ENCODE measurements at regions not wholly inside any gene's neighbourhood (a gene's known extent, or its start where the extent isn't known, plus 50 kb on each side); places are given as distances from the start of the nearest gene placed in this dataset.
"Not testable (repeated sequence)": the region's sequence is repeated elsewhere in the genome, so short reads cannot be mapped to it uniquely, and the experiment has no call there.

DNA sequence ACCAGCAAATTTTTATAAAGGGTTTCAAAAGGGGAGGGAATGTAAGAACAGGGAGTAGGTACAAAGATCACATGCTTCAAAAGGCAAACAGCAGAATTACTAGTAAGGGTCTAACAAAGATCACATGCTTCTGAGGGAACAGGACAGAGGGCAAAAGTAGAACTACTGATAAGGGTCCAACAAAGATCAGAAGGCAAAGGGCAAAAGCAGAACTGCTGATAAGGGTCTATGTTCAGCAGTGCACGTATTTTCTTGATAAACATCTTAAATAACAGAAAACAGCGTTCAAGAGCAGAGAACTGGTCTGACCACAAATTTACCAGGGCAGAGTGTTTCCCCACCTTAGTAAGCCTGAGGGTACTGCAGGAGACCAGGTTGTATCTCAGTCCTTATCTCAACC, 469.5 kb upstream of the PIK3R1 start:
- H3K9me3 Mint-ChIP-seq, result peaks cover 12% of the 10 kb centered on the region
- ATAC-seq (ENCODE audit: low read depth) (no peak), DNase-seq (no peak)
- H3K27me3 Mint-ChIP-seq, result no peaks in the 10 kb centered on the region
- H3K27ac Mint-ChIP-seq, result no peak overlapping the region
- no peak overlapping the region for H3K4me3 Mint-ChIP-seq
- no peaks in the 10 kb centered on the region for H3K4me1 Mint-ChIP-seq
- H3K36me3 Mint-ChIP-seq, result no peaks in the 10 kb centered on the region
- POLR2A ChIA-PET, result no interaction called here

- DNase-seq, result no peak
- no peaks in the 10 kb centered on the region for H3K36me3 Mint-ChIP-seq
- H3K27me3 Mint-ChIP-seq, result peaks cover 7% of the 10 kb centered on the region
- H3K27ac Mint-ChIP-seq, result no peak overlapping the region
- POLR2A ChIA-PET, result no interaction called here
- no peak overlapping the region for H3K4me3 Mint-ChIP-seq
- no peak for ATAC-seq (ENCODE audit: low read depth)
- H3K4me1 Mint-ChIP-seq, result no peaks in the 10 kb centered on the region
- no peaks in the 10 kb centered on the region for H3K9me3 Mint-ChIP-seq
These were observed 482.6 kb upstream of the PIK3R1 start for GRCh38 chr5:67732921-67733320.

DNA sequence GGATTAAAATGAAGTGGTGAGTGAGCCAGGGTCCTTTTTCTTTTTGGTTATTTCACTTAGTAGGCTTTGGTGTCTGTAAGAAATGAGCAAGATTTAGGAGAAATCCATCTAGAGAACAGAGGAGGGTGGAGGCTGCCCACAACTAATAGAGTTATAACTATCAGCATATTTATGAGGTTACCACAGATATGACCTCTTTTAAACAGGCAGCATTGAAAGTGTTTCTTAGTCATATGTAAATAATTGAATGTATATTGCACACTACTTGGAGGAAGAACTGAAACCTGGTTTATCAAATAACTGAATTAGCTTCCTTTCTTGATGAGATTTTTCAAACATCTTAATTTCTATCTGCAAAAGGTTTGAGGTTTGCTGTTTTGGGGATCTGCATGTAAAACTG, 483.1 kb upstream of the PIK3R1 start:
- no peaks in the 10 kb centered on the region for H3K36me3 Mint-ChIP-seq
- POLR2A ChIA-PET, result no interaction called here
- peaks cover 7% of the 10 kb centered on the region for H3K27me3 Mint-ChIP-seq
- no peaks in the 10 kb centered on the region for H3K4me1 Mint-ChIP-seq
- ATAC-seq (ENCODE audit: low read depth), result no peak
- no peaks in the 10 kb centered on the region for H3K9me3 Mint-ChIP-seq
- DNase-seq, result no peak
- H3K27ac Mint-ChIP-seq, result no peak overlapping the region
- no peak overlapping the region for H3K4me3 Mint-ChIP-seq

GRCh38 chr5:67731886-67732285, 483.7 kb upstream of the PIK3R1 start:
- Mint-ChIP-seq H3K4me3 (no peak overlapping the region), H3K27ac (no peak overlapping the region), H3K27me3 (peaks cover 7% of the 10 kb centered on the region), H3K9me3 (no peaks in the 10 kb centered on the region), H3K36me3 (no peaks in the 10 kb centered on the region), H3K4me1 (no peaks in the 10 kb centered on the region)
- DNase-seq, result no peak
- no peak for ATAC-seq (ENCODE audit: low read depth)
- POLR2A ChIA-PET, result no interaction called here

DNA sequence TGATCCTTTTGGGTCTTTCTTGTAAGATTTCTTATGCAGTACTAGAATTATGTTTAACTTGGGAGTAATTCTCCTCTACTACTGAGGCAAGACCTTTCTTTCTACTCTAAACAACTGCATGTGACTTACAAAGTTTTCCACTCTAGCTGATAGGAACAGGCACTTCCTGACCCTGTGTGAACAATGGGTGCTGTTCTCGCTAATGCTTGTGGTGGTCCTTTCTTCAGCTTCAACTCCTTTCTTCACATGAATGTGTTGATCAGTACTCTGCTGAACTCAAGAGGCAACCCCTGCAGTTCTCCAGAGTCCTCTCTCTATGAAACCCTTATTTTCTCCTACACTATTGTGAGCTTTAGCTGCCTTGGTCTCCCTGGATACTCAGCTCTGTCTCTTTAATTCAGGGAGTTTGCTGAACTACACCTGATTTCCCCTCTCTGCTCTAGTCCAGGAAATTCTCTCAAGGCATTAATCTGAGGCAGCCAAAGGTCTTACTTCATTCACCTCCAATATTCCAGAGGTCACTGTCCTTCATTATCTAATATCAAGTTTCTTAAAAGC, 484.6 kb upstream of the PIK3R1 start:
- H3K4me1 Mint-ChIP-seq, result no peaks in the 10 kb centered on the region
- DNase-seq (no peak), ATAC-seq (ENCODE audit: low read depth) (no peak)
- peaks cover 7% of the 10 kb centered on the region for H3K27me3 Mint-ChIP-seq
- H3K27ac Mint-ChIP-seq, result no peak overlapping the region
- peaks cover 2% of the 10 kb centered on the region for H3K9me3 Mint-ChIP-seq
- H3K36me3 Mint-ChIP-seq, result no peaks in the 10 kb centered on the region
- POLR2A ChIA-PET, result no interaction called here
- no peak overlapping the region for H3K4me3 Mint-ChIP-seq

GRCh38 chr5:67728326-67728890, 487.1 kb upstream of the PIK3R1 start:
- Mint-ChIP-seq H3K4me1 (no peaks in the 10 kb centered on the region), H3K36me3 (no peaks in the 10 kb centered on the region), H3K4me3 (no peak overlapping the region), H3K27ac (no peak overlapping the region), H3K27me3 (peaks cover 4% of the 10 kb centered on the region), H3K9me3 (peaks cover 2% of the 10 kb centered on the region)
- POLR2A ChIA-PET, result no interaction called here
- DNase-seq (no peak), ATAC-seq (ENCODE audit: low read depth) (no peak)

GRCh38 chr5:67725604-67726003, 490.0 kb upstream of the PIK3R1 start:
- no peaks in the 10 kb centered on the region for H3K4me1 Mint-ChIP-seq
- H3K9me3 Mint-ChIP-seq, result peaks cover 2% of the 10 kb centered on the region
- POLR2A ChIA-PET, result no interaction called here
- H3K36me3 Mint-ChIP-seq, result no peaks in the 10 kb centered on the region
- no peak for ATAC-seq (ENCODE audit: low read depth)
- DNase-seq, result no peak
- H3K4me3 Mint-ChIP-seq, result no peak overlapping the region
- H3K27ac Mint-ChIP-seq, result no peak overlapping the region
- peaks cover 4% of the 10 kb centered on the region for H3K27me3 Mint-ChIP-seq

DNA sequence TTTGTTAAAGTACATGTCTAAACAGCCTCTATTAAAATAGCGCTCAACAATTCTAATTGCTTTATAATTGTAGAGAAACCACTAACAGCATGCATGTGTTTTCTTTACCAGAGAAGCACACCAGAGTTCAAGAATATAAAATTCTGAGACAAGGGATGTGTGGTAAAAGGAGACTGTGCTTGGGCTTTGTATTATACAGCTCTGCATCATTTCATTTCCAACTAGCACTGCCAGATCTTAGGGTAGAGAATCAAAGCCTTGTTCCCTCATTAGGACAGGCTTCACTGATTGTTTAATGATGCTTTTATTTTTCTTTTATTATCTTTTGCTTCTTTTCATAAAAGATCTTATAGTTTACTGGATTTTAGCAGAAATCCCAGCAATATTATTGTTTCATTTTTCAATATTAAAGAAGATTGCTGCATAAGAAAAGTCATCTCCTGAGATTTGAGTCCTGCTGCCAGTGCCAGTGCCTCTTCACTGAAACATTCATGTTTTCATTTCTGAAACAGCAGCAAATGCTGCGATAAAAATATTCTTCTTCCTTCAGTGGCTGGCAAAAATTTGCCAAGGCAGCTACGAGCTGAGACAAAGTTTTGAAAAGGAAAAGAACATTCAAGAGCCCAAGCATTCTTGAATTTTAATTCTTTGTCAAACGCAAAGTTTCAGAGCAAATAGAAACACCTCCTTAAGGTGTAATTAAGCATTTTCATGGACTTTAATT, 491.0 kb upstream of the PIK3R1 start:
- ATAC-seq (ENCODE audit: low read depth) (no peak), DNase-seq (no peak)
- Mint-ChIP-seq H3K4me1 (no peaks in the 10 kb centered on the region), H3K4me3 (no peak overlapping the region), H3K27me3 (peaks cover 2% of the 10 kb centered on the region), H3K9me3 (peaks cover 2% of the 10 kb centered on the region), H3K27ac (no peak overlapping the region), H3K36me3 (no peaks in the 10 kb centered on the region)
- POLR2A ChIA-PET, result no interaction called here

DNA sequence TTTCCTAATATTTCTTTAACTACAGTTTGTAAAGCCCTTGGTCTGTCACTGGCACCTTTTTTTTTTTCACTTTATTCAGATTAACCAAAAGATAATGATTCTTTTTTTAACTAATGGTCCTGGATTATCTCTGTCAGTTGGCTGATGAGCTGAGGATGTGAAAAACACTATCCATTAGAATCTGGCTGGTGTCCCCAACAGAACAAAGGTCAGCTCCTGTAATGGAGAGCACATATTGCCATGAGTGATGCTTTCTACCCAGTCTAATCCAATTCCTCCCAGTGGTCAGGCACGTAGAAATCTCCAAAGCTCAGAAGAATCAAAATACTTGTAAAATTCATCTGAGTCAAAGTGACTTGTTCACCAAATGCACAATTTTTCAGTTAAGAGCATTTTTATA, 491.7 kb upstream of the PIK3R1 start:
- no peak overlapping the region for H3K27ac Mint-ChIP-seq
- H3K4me3 Mint-ChIP-seq, result no peak overlapping the region
- DNase-seq (no peak), ATAC-seq (ENCODE audit: low read depth) (no peak)
- H3K4me1 Mint-ChIP-seq, result no peaks in the 10 kb centered on the region
- no peaks in the 10 kb centered on the region for H3K36me3 Mint-ChIP-seq
- peaks cover 2% of the 10 kb centered on the region for H3K9me3 Mint-ChIP-seq
- no peaks in the 10 kb centered on the region for H3K27me3 Mint-ChIP-seq
- POLR2A ChIA-PET, result no interaction called here

DNA sequence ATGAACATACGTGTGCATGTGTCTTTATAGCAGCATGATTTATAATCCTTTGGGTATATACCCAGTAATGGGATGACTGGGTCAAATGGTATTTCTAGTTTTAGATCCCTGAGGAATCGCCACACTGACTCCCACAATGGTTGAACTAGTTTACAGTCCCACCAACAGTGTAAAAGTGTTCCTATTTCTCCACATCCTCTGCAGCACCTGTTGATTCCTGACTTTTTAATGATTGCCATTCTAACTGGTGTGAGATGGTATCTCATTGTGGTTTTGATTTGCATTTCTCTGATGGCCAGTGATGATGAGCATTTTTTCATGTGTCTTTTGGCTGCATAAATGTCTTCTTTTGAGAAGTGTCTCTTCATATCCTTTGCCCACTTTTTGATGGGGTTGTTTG, 493.0 kb upstream of the PIK3R1 start:
- H3K9me3 Mint-ChIP-seq; H3K4me3 Mint-ChIP-seq; DNase-seq; ATAC-seq (ENCODE audit: low read depth); H3K4me1 Mint-ChIP-seq; POLR2A ChIA-PET; H3K27ac Mint-ChIP-seq; H3K27me3 Mint-ChIP-seq; H3K36me3 Mint-ChIP-seq: not testable (repeated sequence)

GRCh38 chr5:67720162-67720772, 495.3 kb upstream of the PIK3R1 start:
- Mint-ChIP-seq H3K27me3 (peaks cover 2% of the 10 kb centered on the region), H3K36me3 (no peaks in the 10 kb centered on the region), H3K4me1 (no peaks in the 10 kb centered on the region), H3K9me3 (no peaks in the 10 kb centered on the region), H3K27ac (no peak overlapping the region), H3K4me3 (no peak overlapping the region)
- ATAC-seq (ENCODE audit: low read depth) (no peak), DNase-seq (no peak)
- POLR2A ChIA-PET, result no interaction called here

DNA sequence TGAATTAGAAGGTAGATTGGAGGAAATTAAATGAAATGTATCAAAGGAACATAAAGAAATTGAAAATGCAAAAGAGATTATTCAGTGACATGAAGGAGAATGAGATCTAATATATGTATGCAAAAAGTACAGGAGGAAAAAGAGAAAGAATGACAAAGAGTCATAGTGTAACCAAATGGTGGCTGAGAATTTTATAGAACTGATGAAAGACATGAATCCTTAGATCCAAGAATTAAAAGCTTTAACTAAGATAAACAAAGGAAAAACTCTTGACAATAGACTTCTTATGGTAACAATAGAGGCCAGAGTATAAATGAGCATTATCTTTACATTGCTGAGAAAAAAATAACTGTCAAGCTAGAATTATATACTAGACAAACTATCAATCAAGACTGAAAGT, 505.4 kb upstream of the CD180 start:
- Mint-ChIP-seq H3K36me3 (peaks cover 3% of the 10 kb centered on the region), H3K27me3 (no peaks in the 10 kb centered on the region), H3K4me3 (no peak overlapping the region), H3K4me1 (no peaks in the 10 kb centered on the region), H3K27ac (no peak overlapping the region), H3K9me3 (peaks cover 6% of the 10 kb centered on the region)
- DNase-seq, result no peak
- no peak for ATAC-seq (ENCODE audit: low read depth)
- POLR2A ChIA-PET, result no interaction called here

DNA sequence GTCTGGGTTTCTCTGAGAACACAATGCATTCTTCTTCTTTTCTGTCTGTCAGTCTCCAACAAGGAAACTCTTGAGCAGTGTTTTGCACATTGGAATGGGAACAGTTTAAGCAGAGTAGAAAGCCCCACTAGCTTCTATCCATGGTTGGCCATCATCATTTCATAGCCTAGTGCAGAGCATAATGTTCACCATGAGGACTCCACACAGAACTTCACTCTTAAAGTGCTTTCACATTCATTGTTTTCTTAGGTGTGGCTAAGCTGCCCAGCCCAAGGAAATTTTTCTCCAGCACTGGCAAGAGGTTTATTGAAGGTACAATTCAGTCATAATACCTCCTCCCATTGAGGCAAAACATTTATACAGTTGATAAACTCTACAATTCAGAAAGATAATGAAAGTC, 503.0 kb upstream of the CD180 start:
- Mint-ChIP-seq H3K36me3 (peaks cover 3% of the 10 kb centered on the region), H3K27ac (no peak overlapping the region), H3K27me3 (no peaks in the 10 kb centered on the region), H3K9me3 (peaks cover 6% of the 10 kb centered on the region), H3K4me3 (no peak overlapping the region), H3K4me1 (no peaks in the 10 kb centered on the region)
- POLR2A ChIA-PET, result no interaction called here
- no peak for ATAC-seq (ENCODE audit: low read depth)
- DNase-seq, result no peak

GRCh38 chr5:67696446-67696845, 499.8 kb upstream of the CD180 start:
- Mint-ChIP-seq H3K36me3 (no peaks in the 10 kb centered on the region), H3K9me3 (no peaks in the 10 kb centered on the region), H3K4me1 (no peaks in the 10 kb centered on the region), H3K27me3 (no peaks in the 10 kb centered on the region), H3K4me3 (no peak overlapping the region), H3K27ac (no peak overlapping the region)
- POLR2A ChIA-PET, result no interaction called here
- DNase-seq (no peak), ATAC-seq (ENCODE audit: low read depth) (no peak)
